HG03280 (cell line): ENCODE measurements at regions not wholly inside any gene's neighbourhood (a gene's known extent, or its start where the extent isn't known, plus 50 kb on each side); places are given as distances from the start of the nearest gene placed in this dataset.

ENCODE experiments used
- ATAC-seq: cut with Tn5 transposase; IDR thresholded peaks from one replicate; pipeline ENCODE4 v1.9.1; 2021; ENCODE audit warnings: mild to moderate bottlenecking, moderate library complexity; ENCODE audit not compliant: unreplicated experiment

DNA sequence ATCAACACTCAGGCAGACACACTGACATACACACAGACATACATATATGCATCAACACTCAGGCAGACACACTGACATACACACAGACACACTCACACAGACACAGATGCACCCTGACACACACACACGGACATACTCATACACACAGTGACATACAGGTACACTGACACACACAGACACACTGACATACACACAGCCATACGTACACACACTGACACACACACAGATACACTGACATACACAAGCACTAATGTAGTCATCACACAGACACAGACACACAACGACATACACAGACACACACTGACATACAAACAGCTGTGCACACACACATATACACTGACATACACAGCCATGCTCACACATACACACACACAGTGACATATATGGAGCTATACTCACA lies 131.0 kb upstream of the CSF3R start:
- ATAC-seq = no peak

DNA sequence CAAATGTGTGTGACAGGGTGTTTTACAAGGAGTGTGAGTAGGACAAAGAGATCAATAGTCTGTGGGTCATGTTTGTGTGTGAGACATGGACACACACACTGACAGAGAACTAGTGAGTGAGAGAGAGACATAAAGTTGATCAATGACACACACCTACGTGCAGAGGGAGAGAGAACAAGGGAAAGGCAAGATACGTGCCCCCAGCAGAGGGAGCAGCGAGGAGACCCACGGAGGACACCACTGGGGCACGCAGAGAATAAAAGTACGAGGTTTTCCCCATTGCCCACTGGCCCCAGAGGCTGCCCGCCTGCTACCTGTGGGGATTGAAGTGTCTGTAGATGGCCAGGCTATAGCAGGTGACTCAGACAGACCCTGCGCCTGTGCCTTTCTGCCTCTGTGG lies 130.2 kb upstream of the CSF3R start:
- ATAC-seq = no peak

DNA sequence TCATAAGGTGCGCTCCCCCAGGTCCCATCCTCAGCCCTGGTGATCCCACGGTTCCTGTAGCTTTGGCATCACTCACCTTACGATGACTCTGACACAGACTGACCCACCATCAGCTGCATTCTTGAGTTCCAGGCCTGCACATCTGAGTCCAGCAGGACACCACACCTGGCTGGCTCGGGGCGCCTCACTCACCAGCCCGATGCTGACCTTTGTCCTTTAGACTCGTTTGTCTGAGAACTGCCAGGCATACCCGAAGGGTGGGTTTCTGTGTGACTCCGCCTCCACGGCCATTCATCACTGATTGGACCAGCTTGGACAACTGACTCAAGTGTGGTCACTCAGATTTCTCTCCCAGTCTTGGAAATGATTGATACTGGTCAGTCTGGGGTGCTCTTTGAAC lies 129.4 kb upstream of the CSF3R start:
- ATAC-seq = no peak

DNA sequence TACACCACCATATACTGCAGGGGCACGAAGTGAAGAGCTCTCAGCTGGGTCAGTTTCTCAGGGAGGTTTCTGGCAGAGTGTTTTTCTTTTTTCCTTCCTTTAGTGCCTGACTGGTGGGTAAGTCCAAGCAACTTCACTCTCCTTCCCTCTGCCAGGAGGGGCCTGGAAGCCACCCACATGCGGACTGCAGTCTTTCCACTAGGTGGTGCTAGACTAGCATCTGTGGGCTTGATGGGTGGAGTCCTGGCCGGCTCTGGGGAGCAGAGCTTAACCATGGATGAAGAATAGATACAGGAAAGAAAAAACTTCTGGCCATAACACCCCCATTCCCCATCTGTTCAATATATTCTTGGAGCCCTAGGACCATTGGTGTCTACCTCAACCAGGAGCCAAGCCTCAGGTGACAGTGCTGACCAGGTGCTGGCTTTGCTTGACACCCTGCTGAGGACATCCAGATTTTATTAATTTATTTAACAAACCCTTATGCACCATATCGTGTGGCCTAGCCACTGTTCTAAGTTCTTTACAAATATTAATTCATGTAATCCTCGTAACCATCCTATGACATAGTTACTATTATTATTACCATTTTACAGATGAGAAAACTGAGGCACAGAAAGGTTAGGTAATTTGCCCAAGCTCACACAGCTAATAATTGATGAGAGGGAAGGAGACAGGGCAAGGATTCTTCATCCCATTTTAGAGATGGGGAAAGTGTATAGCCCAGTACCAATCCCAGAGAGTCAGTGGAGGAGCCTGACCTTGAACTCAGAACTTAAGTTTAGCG lies 126.7 kb upstream of the CSF3R start:
- no peak for ATAC-seq

DNA sequence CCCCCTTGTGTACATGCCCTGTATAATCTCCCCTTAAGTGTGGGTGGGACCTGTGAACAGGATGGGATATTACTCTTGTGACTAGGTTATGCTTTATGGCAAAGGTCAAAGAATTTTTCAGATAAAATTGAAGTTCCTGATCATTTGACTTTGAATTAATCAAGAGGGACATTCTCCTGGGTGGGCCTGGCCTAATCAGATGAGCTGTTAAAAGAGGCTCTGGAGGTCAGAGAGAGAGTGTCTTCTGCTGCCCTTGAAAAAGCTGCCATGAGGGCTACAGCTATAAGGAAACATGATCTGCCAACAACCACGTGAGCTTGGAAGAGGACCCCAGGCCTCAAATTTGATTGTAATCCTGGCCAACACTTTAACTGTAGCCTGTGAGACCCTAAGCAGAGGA lies 125.6 kb upstream of the CSF3R start:
- no peak for ATAC-seq

DNA sequence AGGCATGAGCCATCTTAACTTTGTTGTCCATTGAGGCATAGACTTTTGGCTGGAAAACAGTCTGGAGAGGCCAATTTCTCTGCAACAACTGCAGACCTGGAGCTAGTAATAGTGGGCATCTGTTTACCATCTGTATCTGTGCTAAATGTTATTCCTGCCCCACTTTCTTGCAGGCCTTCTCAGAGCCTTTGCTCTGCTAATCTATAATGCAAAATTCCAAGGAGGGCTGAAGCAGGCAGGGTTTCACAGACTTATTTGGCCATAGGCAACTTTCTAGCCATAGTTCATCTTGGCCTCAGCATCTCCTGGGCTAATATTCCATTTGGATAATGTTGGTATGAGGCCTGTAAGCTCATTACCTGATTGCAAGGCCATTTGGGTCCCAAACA lies 124.5 kb upstream of the CSF3R start:
- no peak for ATAC-seq

DNA sequence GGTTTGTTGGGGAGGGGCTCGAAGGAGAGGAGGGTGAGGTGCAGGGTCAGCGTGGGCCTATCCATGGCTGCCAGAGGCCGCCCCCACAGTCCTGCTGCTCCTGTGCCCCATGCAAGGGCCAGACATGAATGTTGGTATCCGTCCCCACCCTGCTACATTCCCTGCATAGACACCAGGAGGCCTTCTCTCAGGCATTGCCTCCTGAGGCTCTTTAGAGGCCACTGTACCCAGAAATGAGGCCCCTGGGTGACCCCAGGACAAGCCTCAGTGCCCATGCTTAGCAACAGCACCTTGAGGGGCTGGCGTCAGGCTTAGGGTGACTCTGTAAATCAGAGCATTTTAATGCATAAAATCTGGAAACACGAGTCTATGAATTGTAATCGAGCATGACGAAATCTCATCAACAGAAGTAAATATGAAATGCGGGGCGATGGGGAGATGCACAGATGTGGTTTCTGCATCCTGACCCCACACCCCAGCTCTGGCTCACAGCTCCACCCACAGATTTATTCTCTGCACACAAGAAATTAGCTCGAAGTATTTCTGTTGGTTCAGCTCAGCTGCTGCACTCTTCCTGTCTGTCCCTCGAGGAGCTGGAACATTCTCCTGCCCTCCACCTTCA lies 124.0 kb upstream of the CSF3R start:
- ATAC-seq = no peak

DNA sequence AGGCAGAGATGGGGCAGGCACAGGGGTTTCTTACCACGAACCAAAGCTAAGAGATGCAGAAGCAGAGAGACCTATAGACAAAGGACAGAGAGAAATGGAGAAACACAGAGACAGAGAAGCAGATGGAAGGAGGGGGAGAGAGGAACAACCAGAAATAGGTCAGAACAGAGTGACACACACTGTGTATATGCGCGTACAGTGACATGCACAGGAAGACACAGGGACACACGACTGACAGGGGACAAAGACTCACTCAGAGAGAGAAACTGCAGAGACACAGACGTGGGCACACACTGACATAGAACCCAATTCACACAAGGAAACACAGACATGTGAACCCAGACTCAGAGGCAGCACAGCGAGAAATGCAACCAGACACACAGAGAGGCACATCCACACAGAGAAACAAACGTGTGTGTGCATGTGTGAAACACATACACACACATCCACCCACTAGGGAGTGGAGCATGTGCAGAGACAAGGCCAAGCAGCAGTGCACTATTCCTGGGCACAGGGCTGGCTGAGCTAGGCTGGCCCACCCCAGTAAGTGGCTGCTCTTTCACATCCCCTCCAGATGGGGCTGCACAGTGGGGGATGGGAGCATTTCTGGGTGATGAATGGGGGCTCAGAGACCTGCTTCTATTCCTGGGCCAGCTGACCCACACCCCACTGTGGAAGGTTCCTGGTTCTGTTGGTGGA lies 123.4 kb upstream of the CSF3R start:
- no peak for ATAC-seq

DNA sequence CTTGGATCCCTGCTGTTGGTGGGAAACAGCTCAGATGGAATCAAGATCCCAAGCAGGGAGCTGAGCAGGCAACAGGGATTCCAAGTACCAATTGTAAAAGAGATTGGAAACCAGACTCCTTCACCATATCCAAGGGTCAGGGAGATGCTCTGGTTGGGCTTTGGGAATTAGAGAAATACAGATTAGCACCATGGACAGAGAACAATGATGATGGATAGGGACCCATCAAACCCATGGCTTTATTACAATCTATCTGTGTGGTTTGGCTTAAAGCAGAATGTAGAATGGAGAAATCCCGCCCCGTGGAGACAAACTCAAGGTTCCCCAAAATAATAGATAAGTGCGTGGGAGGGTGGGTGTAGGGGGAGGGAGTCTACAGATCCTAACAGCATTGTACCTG lies 120.7 kb upstream of the CSF3R start:
- ATAC-seq = no peak

DNA sequence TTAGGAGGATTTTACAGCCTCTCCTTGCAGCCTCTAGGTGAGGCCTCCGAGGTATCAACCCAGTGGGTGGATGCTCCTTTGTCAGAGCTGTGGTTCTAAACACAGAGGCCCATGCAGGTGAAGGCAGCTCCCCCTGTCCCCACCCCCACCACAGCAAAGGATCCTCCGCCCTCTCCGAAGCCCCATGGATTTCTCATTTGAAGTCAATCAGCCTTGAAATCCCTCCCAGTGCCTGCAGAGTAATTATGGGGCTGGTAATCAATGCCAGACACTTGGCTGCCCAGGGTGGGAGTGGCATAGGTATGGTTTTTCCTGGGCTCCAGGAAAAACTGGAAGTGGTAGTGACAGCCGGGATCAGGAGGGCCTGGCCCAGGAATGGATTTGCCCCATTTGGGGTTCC lies 119.5 kb upstream of the CSF3R start:
- ATAC-seq = no peak

DNA sequence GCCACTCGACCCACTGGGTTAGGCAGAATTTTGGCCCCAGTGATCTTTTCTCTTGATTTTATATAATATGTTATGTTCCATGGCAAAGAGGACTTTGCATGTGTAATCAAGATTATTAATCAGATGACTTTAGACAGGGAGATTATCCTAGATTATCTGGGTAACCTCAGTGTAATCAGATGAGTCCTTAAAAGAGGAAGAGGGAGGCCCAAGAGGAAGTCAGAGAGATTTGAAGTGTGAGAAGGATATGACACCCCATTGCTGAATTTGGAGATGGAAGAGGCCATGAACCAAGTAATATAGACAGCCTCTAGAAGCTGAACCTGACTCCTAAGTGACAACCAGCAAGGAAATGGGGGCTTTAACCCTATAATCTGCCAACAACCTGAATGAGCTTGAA lies 117.1 kb upstream of the CSF3R start:
- no peak for ATAC-seq

DNA sequence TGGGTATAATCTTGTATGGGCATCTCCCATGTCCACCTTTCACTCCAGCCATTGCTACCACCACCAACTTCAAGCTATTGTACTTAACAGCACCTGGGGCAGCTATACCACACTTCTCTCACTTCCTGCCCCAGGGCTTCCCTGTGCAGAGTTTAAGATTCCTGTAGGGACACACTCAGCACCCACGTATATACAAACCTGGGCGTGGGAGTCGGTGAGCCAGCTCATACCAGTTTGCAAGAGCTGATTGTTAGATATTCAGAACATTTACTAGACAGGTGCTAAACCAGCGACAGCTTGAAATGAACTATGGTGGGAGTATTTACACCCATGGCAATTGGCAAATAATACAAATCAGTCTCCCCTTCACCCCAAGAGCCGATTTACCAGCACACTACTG lies 114.8 kb upstream of the CSF3R start:
- ATAC-seq = no peak

DNA sequence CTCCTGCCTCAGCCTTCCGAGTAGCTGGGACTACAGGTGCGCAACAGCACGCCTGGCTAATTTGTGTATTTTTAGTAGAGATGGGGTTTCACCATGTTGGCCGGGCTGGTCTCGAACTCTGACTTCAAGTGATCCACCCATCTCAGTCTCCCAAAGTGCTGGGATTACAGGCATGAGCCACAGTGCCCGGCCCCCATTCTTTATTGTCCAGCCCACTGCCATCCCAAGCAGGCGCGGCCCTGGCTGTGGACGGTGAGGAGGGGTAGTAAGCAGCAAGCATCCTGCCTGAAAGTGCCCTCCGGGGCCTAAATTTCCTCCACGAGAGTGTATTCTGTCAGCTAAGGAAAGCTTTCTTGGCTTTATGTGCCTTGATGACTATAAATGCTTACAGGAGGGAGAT lies 113.2 kb upstream of the CSF3R start:
- no peak for ATAC-seq

DNA sequence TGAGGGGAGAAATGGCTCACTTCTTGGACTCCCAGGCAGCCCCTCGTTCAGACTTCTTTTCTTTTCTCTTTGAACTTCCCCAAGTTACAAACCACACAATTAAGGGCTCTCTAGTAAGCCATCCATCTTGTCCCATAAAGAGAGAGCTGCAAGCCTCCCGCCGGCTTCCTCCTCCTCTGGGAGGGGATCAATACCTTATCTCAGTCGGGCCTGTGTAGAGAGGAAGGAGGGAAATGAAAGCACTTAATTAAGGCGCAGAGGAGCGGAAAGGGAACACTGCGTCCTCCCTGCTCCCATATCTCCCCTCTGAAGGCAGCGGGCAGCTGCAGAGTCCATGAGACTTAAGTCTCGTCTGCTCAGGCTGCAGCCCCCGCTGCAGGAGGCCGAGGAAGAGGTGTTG lies 112.6 kb upstream of the CSF3R start:
- ATAC-seq = no peak

DNA sequence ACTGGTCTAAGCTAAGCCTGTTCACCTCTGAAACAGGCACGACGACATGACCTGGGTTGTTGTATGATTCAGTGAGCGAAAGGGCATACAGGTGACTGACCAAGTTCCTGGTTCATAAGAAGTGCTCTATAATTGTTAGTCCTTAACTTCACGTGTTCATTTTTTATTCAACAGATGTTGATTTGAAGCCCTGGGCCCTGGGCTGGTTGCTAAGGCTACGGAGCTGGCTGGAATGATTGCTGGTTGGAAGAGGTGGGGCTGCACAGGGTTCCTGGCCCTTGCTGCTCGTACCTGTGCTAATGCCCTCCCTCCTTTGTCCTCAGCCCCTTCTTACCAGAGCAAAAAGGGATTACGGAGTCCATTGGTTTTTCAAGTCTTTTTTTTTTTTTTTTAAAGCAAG lies 111.3 kb upstream of the CSF3R start:
- ATAC-seq = no peak

DNA sequence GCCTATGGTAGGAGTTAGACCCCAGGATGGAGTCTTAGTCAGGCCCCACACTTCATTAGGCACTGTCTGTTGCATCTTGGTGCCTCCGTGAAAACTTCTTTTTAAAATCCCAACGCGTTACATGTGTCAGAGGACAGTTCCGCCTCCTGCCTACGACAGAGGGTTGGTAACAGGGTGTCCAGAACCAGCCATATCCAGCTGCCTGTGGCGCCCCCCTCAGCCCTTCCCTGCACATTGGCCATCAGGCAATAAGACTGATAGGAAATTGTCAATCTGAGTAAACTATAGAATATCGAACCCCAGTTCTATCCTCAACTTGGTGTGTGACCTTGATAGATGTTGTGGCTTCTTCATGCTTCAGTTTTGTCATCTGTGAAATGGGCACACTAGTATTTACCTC lies 108.6 kb upstream of the CSF3R start:
- ATAC-seq = no peak

DNA sequence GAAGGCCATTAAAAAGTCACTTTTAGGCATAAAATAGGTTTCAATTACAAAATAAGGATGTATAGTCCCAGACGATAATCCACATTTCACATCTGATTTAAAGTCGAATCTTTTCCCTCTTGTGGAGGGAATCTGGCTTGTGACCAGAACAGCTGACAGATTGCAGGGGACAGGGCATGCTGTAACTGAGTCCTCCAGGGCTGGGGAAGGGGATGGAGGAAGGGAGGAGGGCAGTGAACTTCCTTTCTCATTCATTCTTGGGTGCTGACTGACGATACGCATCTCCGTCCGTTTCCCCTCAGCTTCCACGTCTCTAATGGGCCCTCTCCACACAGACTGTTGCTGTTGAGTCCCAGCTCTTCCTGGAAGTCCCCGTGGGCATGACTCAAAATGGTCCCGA lies 108.1 kb upstream of the CSF3R start:
- no peak for ATAC-seq

DNA sequence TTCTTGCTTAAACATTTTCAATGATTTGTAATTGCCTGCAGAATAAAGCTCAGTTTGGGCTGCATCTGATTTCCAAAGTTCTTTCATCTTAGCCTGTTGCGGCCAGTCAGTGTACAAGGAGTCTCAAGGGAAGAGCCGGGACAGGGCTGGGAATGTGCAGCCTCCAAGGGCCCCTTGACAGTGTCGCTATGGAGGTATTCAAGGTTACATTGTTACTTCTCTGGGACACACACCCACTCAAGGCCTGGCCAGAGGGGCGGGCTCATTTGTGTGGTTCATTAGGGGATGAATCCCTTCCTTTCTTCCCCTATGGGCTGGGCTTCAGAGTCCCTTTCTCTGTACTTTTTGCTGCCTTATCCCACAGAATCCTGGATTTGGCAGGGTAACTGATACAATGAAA lies 107.6 kb upstream of the CSF3R start:
- ATAC-seq = no peak

DNA sequence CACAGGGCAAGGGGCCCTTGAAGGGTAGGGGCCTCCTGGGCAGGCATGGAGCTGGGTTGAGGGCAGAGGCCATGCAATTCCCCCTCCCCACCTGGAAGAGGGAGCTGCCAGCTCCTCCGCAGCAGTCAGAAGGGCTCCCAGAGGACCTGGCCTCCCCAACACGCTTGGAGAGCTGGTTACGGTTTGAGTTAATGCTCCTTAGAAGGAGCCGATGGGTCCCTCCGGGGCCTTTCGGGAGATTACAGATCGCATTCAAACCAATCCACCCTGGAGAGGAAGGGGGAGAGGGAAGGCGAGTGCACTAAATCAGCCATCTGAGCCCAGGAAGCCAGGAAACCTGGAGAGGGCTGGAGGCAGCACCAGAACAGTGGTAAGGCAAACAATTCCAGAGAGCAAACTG lies 106.3 kb upstream of the CSF3R start:
- ATAC-seq = no peak

DNA sequence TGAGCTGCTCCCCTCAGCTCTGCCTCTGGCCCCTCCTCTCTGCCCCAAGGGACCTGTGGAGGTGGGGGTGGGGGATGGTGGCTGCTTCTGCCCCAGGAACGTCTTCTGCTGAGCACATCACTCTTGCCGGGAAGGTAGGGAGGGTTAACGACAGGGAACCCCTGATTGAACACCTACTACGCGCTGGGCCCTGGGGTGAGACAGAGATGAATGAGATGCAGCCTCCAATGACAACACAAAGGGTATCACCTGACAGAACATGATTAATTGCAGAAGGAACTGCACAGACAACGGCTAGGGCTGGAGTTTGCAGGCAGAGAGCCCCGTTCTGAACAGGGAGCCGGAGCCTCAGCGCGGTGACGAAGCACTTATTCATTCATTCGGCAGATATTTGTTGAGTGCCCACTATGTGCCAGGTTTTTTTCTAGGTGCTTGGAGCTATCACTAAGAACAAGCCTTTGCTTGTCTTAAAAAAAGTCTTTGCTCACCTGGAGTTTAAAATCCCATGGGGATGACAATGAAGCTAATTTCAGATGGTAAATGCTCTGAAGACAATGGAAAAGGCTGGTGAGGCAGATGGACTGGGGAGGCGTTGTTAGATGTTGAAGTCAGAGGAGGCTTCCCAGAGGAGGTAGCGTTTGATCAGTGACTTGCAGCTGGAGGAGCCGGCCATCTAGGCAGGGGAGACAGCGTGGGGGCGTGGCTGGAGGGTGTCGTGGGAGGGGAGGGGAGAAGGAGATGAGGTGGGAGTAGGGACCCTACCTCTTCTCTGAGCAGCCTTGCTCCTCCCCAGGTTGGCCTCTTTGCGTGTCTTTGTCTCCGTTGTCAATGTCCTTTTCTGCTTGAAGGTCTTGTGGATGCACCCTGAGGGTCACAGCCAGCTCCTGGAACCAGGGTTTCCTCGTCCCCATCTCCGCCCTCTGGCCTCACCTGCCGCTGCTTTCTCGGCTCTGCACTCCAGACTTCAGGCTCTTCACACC lies 103.1 kb upstream of the CSF3R start:
- no peak for ATAC-seq

DNA sequence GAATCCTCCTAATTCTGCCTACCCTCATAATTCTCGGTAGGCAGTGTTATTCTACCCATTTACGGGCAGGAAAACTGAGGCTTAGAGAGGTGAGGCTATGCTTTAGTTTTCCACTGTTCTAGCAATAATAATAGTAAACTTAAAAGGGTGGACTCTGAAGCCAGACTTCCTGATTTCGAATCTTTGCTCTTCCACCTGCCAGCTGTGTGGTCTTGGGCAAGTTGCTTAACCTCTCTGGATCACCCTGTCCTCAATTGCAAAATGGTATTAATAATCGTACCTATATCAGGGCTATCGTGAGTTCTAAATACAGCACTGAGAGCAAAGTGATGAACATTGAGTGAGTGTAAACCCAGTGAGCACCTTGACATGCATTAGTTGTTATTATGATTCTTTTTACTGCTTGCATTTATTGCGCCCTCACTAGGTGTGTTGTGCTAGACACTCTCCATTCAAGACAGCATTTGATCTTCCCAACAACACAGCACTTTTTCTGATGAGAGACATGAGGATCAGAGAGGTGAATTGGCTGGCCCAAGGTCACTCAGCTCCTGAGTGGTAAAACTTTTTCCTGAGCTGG lies 102.3 kb upstream of the CSF3R start:
- ATAC-seq = no peak
